K562 (cell line): ENCODE measurements at regions not wholly inside any gene's neighbourhood (a gene's known extent, or its start where the extent isn't known, plus 50 kb on each side); places are given as distances from the start of the nearest gene placed in this dataset.

Source experiments
- ATAC-seq: fragments of 200-7000 bp; cut with Tn5 transposase; 3 replicates; pipeline ENCODE4 v1.9.1; 2020; ENCODE audit warnings: moderate library complexity
- BruUV-seq: library from RNA; stranded (reverse); fragments of 400-500 nt; replicated peaks from 2 replicates; lab custom pipeline; 2021; lab: Mats Ljungman, UMichigan
- CTCF ChIA-PET: fragments of 300-600 bp; formaldehyde crosslinking; extraction: SDS; loops from one replicate; lab custom pipeline; 2021; ENCODE audit warnings: low intra/inter-chr PET ratio; lab: Yijun Ruan, JAX
- POLR2A ChIA-PET: fragments of 300-600, 350-650 bp; sonication (Branson Sonifier 250); formaldehyde crosslinking; extraction: SDS; loops from one replicate; lab custom pipeline; 2021; ENCODE audit warnings: antibody characterized with exemption, inconsistent platforms; lab: Yijun Ruan, JAX
- DNase-seq, 4 experiments: peaks; one replicate each; pipeline versions ENCODE4 v3.0.0 to v3.0.0-alpha.2; 2011 to 2018; ENCODE audit warnings: low spot score in 3 of 4, mixed read lengths in 3 of 4; ENCODE audit errors: extremely low read depth in 1 of 4
- FAIRE-seq: peaks from 2 replicates; lab custom pipeline; 2011; peaks lifted over from hg19 to GRCh38; lab: Jason Lieb, UNC
- H2AFZ ChIP-seq: 2 replicates; pipeline ENCODE4 v1.6.0; 2011; ENCODE audit warnings: low read depth, low read length, control low read depth, inconsistent platforms
- H3K27ac ChIP-seq: fragments of 200-600 bp; 3 replicates; pipeline ENCODE4 v1.8.0; 2011; ENCODE audit warnings: low read depth, mild to moderate bottlenecking, control low read depth, inconsistent platforms, low read length, moderate library complexity, mixed read lengths; ENCODE audit errors: extremely low read depth
- H3K27me3 ChIP-seq, 2 experiments: fragments of 300-600 bp in 1 of 2; 2 replicates in 1 of 2; 3 replicates in 1 of 2; pipeline versions ENCODE4 v1.6.0 to v1.8.0; 2011; ENCODE audit warnings: inconsistent platforms in 2 of 2, low read length in 2 of 2, mild to moderate bottlenecking in 1 of 2, mixed read lengths in 1 of 2, moderate library complexity in 1 of 2; ENCODE audit not compliant: control insufficient read depth in 2 of 2, insufficient read depth in 2 of 2
- H3K36me3 ChIP-seq: fragments of 300-600 bp; 3 replicates; pipeline ENCODE4 v1.8.0; 2011; ENCODE audit warnings: mild to moderate bottlenecking, low read length, inconsistent platforms; ENCODE audit not compliant: control insufficient read depth, insufficient read depth
- H3K4me1 ChIP-seq, 2 experiments: fragments of 200-600 bp in 1 of 2; replicated peaks in 1 of 2; 2 replicates in 1 of 2; 3 replicates in 1 of 2; pipeline versions ENCODE4 v1.5.1 to v1.8.0; 2011; ENCODE audit warnings: inconsistent platforms in 2 of 2, low read length in 2 of 2, mild to moderate bottlenecking in 1 of 2, mixed read lengths in 1 of 2, moderate library complexity in 1 of 2; ENCODE audit not compliant: control insufficient read depth in 2 of 2, insufficient read depth in 2 of 2
- H3K4me2 ChIP-seq: 2 replicates; pipeline ENCODE4 v1.6.1; 2011; ENCODE audit warnings: low read length, control low read depth, inconsistent platforms, mixed read lengths; ENCODE audit not compliant: insufficient read depth
- H3K4me3 ChIP-seq: fragments of 200-600 bp; sonication (generic), shearing (Covaris generic); 2 replicates; pipeline ENCODE4 v1.5.1; 2016; ENCODE audit warnings: control low read depth, inconsistent platforms
- H3K79me2 ChIP-seq: fragments of 200-600 bp; 3 replicates; pipeline ENCODE4 v1.8.0; 2011; ENCODE audit warnings: low read length, inconsistent platforms; ENCODE audit not compliant: control insufficient read depth, insufficient read depth
- H3K9ac ChIP-seq, 2 experiments: 2 replicates each; pipeline versions ENCODE4 v1.6.0 to v1.6.1; 2011; ENCODE audit warnings: low read depth in 2 of 2, low read length in 2 of 2, control low read depth in 1 of 2, inconsistent platforms in 1 of 2, mild to moderate bottlenecking in 1 of 2, mixed read lengths in 1 of 2; ENCODE audit not compliant: insufficient read depth in 1 of 2
- H3K9me1 ChIP-seq: one replicate; pipeline ENCODE4 v1.6.0; 2011; ENCODE audit warnings: inconsistent platforms, mild to moderate bottlenecking, low read length, moderate library complexity; ENCODE audit not compliant: control insufficient read depth, insufficient read depth
- H3K9me3 ChIP-seq: replicated peaks from 2 replicates; pipeline ENCODE4 v1.5.1; 2011; ENCODE audit warnings: low read depth, low read length, inconsistent platforms; ENCODE audit not compliant: control insufficient read depth, insufficient read depth
- H4K20me1 ChIP-seq: replicated peaks from 2 replicates; pipeline ENCODE4 v1.6.1; 2011; ENCODE audit warnings: low read length, inconsistent platforms, mixed read lengths; ENCODE audit not compliant: control insufficient read depth, insufficient read depth
- GTF2E2 ChIP-seq: fragments of 200-800 bp; sonication (Bioruptor generic); IDR thresholded peaks from 2 replicates; pipeline ENCODE4 v1.6.1; 2016; ENCODE audit warnings: missing genetic modification characterization, missing compliant biosample characterization
- HNRNPK ChIP-seq: fragments of 200-400 bp; formaldehyde crosslinking; IDR thresholded peaks from one replicate; pipeline ENCODE4 v1.6.1; 2018; ENCODE audit warnings: mild to moderate bottlenecking, low read depth, low read length; ENCODE audit not compliant: poor library complexity, severe bottlenecking
- PCBP2 ChIP-seq: fragments of 200-400 bp; formaldehyde crosslinking; IDR thresholded peaks from 2 replicates; pipeline ENCODE4 v1.6.1; 2018; ENCODE audit warnings: low read length, low read depth, mild to moderate bottlenecking, moderate library complexity; ENCODE audit not compliant: poor library complexity, severe bottlenecking
- POLR3G ChIP-seq: IDR thresholded peaks from 2 replicates; pipeline ENCODE4 v1.6.1; 2011; ENCODE audit not compliant: insufficient read length, insufficient replicate concordance; ENCODE audit errors: extremely low read depth
- ZNF639 ChIP-seq, 2 experiments: fragments of 200-800 bp in 1 of 2; sonication (Bioruptor generic) in 1 of 2; sonication (generic) in 1 of 2; formaldehyde crosslinking in 1 of 2; IDR thresholded peaks in 1 of 2; conservative IDR thresholded peaks in 1 of 2; 2 replicates each; pipeline versions ENCODE4 v1.5.0 to v1.6.1; 2016 to 2020; ENCODE audit warnings: missing compliant biosample characterization in 1 of 2, missing genetic modification characterization in 1 of 2, missing genetic modification reagents in 1 of 2
- WGBS: fragments of 100-300 bp; shearing (Covaris generic); methylation state at CpG from one replicate; pipeline ENCODE4 v1.1.6; 2016; ENCODE audit warnings: low coverage, mixed read lengths; ENCODE audit not compliant: insufficient coverage; ENCODE audit errors: missing lambda C conversion rate; 5-methylcytosine and 5-hydroxymethylcytosine counted together
- in situ Hi-C: fragments of 300-500 bp; cut with MboI; formaldehyde crosslinking; loops from 4 replicates; pipeline ENCODE4 v1.15.0; 2018; ENCODE audit warnings: inconsistent platforms, mixed read lengths
- intact Hi-C: fragments of 100-400 bp; cut with micrococcal nuclease; formaldehyde crosslinking; loops from 2 replicates; pipeline ENCODE4 v1.14.2; 2022

- no peak for DNase-seq
- CTCF ChIA-PET, result no interaction called here
- Histone ChIP-seq H3K27ac (no peak overlapping the region), H3K27me3 (no peaks in the 10 kb centered on the region), H2AFZ (no peak overlapping the region), H3K79me2 (no peaks in the 10 kb centered on the region), H3K9me1 (no peaks in the 10 kb centered on the region), H4K20me1 (no peaks in the 10 kb centered on the region), H3K4me1 (no peaks in the 10 kb centered on the region), H3K4me3 (no peak overlapping the region), H3K9ac (no peak overlapping the region), H3K4me2 (no peak overlapping the region), H3K36me3 (no peaks in the 10 kb centered on the region), H3K9me3 (no peaks in the 10 kb centered on the region)
- in situ Hi-C loops, result no loop called here
- POLR2A ChIA-PET, result no interaction called here
- TF ChIP-seq POLR3G (no peak), ZNF639 (CRISPR knock-in tag; conservative IDR thresholded peaks at IDR 0.05 in 1 of 2, IDR thresholded peaks at IDR 0.05 in 1 of 2) (no peak)
- intact Hi-C loops, result no loop called here
- BruUV-seq, result no TSS peak
- 0% methylated on average over 4 of the region's 4 CpGs for WGBS
- FAIRE-seq, result no peak
- ATAC-seq, result no peak
Measured at GRCh38 chr18:29157905-29158304, 981.0 kb upstream of the CDH2 start.

- Histone ChIP-seq H3K36me3 (no peaks in the 10 kb centered on the region), H2AFZ (no peak overlapping the region), H3K9me1 (no peaks in the 10 kb centered on the region), H3K27ac (no peak overlapping the region), H3K9me3 (no peaks in the 10 kb centered on the region), H3K79me2 (no peaks in the 10 kb centered on the region), H3K4me2 (no peak overlapping the region), H3K4me3 (no peak overlapping the region), H3K27me3 (no peaks in the 10 kb centered on the region), H3K9ac (no peak overlapping the region), H3K4me1 (no peaks in the 10 kb centered on the region), H4K20me1 (no peaks in the 10 kb centered on the region)
- no peak for FAIRE-seq
- intact Hi-C loops, result no loop called here
- DNase-seq, result no peak
- no peak for ATAC-seq
- 2% methylated on average over 3 of the region's 3 CpGs for WGBS
- no TSS peak for BruUV-seq
- POLR2A ChIA-PET, result no interaction called here
- TF ChIP-seq PCBP2 (peak; percentile 87), HNRNPK (peak; percentile 27), GTF2E2 (no peak)
- TF ChIP-seq, all 486 proteins: peak for 2
- in situ Hi-C loops, result no loop called here
- CTCF ChIA-PET, result no interaction called here
Measured at GRCh38 chr18:29157057-29157780, 980.3 kb upstream of the CDH2 start.
